Activated T-cell treated with anti-CD3 and anti-CD28 coated beads, Interleukin-2, amount 50 U/mL, for 4 hours (primary cell): ENCODE measurements at regions not wholly inside any gene's neighbourhood (a gene's known extent, or its start where the extent isn't known, plus 50 kb on each side); places are given as distances from the start of the nearest gene placed in this dataset.
"Not testable (repeated sequence)": the region's sequence is repeated elsewhere in the genome, so short reads cannot be mapped to it uniquely, and the experiment has no call there.

Source experiments
- ATAC-seq, 2 donors: fragments of 200-7000 bp; cut with Tn5 transposase; one replicate each; pipeline ENCODE4 v1.10.0; 2021
- DNase-seq: peaks from one replicate; pipeline ENCODE4 v3.0.0-alpha.2; 2020
- H3K27me3 Mint-ChIP-seq: one replicate; pipeline ENCODE4 v1.8.0; 2021; ENCODE audit warnings: low read depth, mixed read lengths
- H3K36me3 Mint-ChIP-seq: one replicate; pipeline ENCODE4 v1.8.0; 2022; ENCODE audit warnings: mixed read lengths; ENCODE audit not compliant: insufficient read depth
- H3K4me1 Mint-ChIP-seq: one replicate; pipeline ENCODE4 v1.8.0; 2021; ENCODE audit warnings: low read depth, mixed read lengths
- H3K4me3 Mint-ChIP-seq: one replicate; pipeline ENCODE4 v1.8.0; 2021; ENCODE audit warnings: mild to moderate bottlenecking, moderate library complexity, mixed read lengths
- H3K9me3 Mint-ChIP-seq: one replicate; pipeline ENCODE4 v1.8.0; 2021; ENCODE audit warnings: mixed read lengths

GRCh38 chr4:19514276-19515070, 737.2 kb upstream of the SLIT2 start:
- H3K9me3 Mint-ChIP-seq: peaks cover 18% of the 10 kb centered on the region
- no peaks in the 10 kb centered on the region for H3K4me1 Mint-ChIP-seq
- no peak overlapping the region for H3K4me3 Mint-ChIP-seq
- no peaks in the 10 kb centered on the region for H3K36me3 Mint-ChIP-seq
- DNase-seq (no peak), ATAC-seq (no peak)
- H3K27me3 Mint-ChIP-seq: no peaks in the 10 kb centered on the region

GRCh38 chr4:19512086-19512485, 739.6 kb upstream of the SLIT2 start:
- ATAC-seq (no peak), DNase-seq (no peak)
- Mint-ChIP-seq H3K27me3 (no peaks in the 10 kb centered on the region), H3K36me3 (no peaks in the 10 kb centered on the region), H3K4me1 (no peaks in the 10 kb centered on the region), H3K4me3 (no peak overlapping the region), H3K9me3 (peaks cover 16% of the 10 kb centered on the region)

GRCh38 chr4:19510993-19511392, 740.7 kb upstream of the SLIT2 start:
- Mint-ChIP-seq H3K27me3 (no peaks in the 10 kb centered on the region), H3K9me3 (peaks cover 13% of the 10 kb centered on the region), H3K4me1 (no peaks in the 10 kb centered on the region), H3K36me3 (no peaks in the 10 kb centered on the region), H3K4me3 (no peak overlapping the region)
- no peak for ATAC-seq
- DNase-seq: no peak

- H3K36me3 Mint-ChIP-seq: no peaks in the 10 kb centered on the region
Observed at GRCh38 chr4:19508442-19508841, 743.3 kb upstream of the SLIT2 start.

GRCh38 chr4:19497705-19498104, 754.0 kb upstream of the SLIT2 start:
- no peak overlapping the region for H3K4me3 Mint-ChIP-seq
- ATAC-seq (no peak), DNase-seq (no peak)
- H3K36me3 Mint-ChIP-seq: no peaks in the 10 kb centered on the region
- H3K4me1 Mint-ChIP-seq: no peaks in the 10 kb centered on the region
- peaks cover 13% of the 10 kb centered on the region for H3K9me3 Mint-ChIP-seq
- no peaks in the 10 kb centered on the region for H3K27me3 Mint-ChIP-seq

More at GRCh38 chr4:19508442-19508841, 743.3 kb upstream of the SLIT2 start:
- no peaks in the 10 kb centered on the region for H3K27me3 Mint-ChIP-seq
- no peaks in the 10 kb centered on the region for H3K4me1 Mint-ChIP-seq
- H3K4me3 Mint-ChIP-seq: no peak overlapping the region
- H3K9me3 Mint-ChIP-seq: peaks cover 11% of the 10 kb centered on the region
- ATAC-seq: no peak
- DNase-seq: no peak

GRCh38 chr4:19496756-19497155, 754.9 kb upstream of the SLIT2 start:
- DNase-seq (no peak), ATAC-seq (no peak)
- no peaks in the 10 kb centered on the region for H3K27me3 Mint-ChIP-seq
- no peaks in the 10 kb centered on the region for H3K36me3 Mint-ChIP-seq
- H3K4me3 Mint-ChIP-seq: no peak overlapping the region
- peaks cover 18% of the 10 kb centered on the region for H3K9me3 Mint-ChIP-seq
- no peaks in the 10 kb centered on the region for H3K4me1 Mint-ChIP-seq

GRCh38 chr4:19494961-19495360, 756.7 kb upstream of the SLIT2 start:
- no peaks in the 10 kb centered on the region for H3K36me3 Mint-ChIP-seq
- H3K4me1 Mint-ChIP-seq: no peaks in the 10 kb centered on the region
- no peak overlapping the region for H3K4me3 Mint-ChIP-seq
- DNase-seq: no peak
- ATAC-seq: no peak
- H3K9me3 Mint-ChIP-seq: peaks cover 18% of the 10 kb centered on the region
- H3K27me3 Mint-ChIP-seq: no peaks in the 10 kb centered on the region

- Mint-ChIP-seq H3K9me3 (peaks cover 15% of the 10 kb centered on the region), H3K4me3 (no peak overlapping the region), H3K27me3 (no peaks in the 10 kb centered on the region), H3K36me3 (no peaks in the 10 kb centered on the region), H3K4me1 (no peaks in the 10 kb centered on the region)
- DNase-seq (no peak), ATAC-seq (no peak)
Observed at GRCh38 chr4:19492606-19493005, 759.1 kb upstream of the SLIT2 start.

- Mint-ChIP-seq H3K4me3 (no peak overlapping the region), H3K27me3 (no peaks in the 10 kb centered on the region), H3K4me1 (no peaks in the 10 kb centered on the region), H3K9me3 (no peaks in the 10 kb centered on the region), H3K36me3 (no peaks in the 10 kb centered on the region)
- ATAC-seq (no peak), DNase-seq (no peak)
Observed at GRCh38 chr4:19486400-19486799, 765.3 kb upstream of the SLIT2 start.

GRCh38 chr4:19478791-19479190, 772.9 kb upstream of the SLIT2 start:
- Mint-ChIP-seq H3K9me3 (no peaks in the 10 kb centered on the region), H3K36me3 (no peaks in the 10 kb centered on the region), H3K4me1 (no peaks in the 10 kb centered on the region), H3K4me3 (no peak overlapping the region), H3K27me3 (no peaks in the 10 kb centered on the region)
- DNase-seq (no peak), ATAC-seq (no peak)

- H3K36me3 Mint-ChIP-seq: no peaks in the 10 kb centered on the region
- DNase-seq: no peak
- H3K4me1 Mint-ChIP-seq: no peaks in the 10 kb centered on the region
- H3K27me3 Mint-ChIP-seq: no peaks in the 10 kb centered on the region
- no peaks in the 10 kb centered on the region for H3K9me3 Mint-ChIP-seq
- no peak overlapping the region for H3K4me3 Mint-ChIP-seq
- ATAC-seq: no peak
Observed at GRCh38 chr4:19473569-19473968, 778.1 kb upstream of the SLIT2 start.

- DNase-seq: no peak
- H3K9me3 Mint-ChIP-seq: no peaks in the 10 kb centered on the region
- no peaks in the 10 kb centered on the region for H3K36me3 Mint-ChIP-seq
- H3K27me3 Mint-ChIP-seq: no peaks in the 10 kb centered on the region
- ATAC-seq: no peak
- H3K4me3 Mint-ChIP-seq: no peak overlapping the region
- H3K4me1 Mint-ChIP-seq: no peaks in the 10 kb centered on the region
Observed at GRCh38 chr4:19472666-19473065, 779.0 kb upstream of the SLIT2 start.

GRCh38 chr4:19470001-19470400, 781.7 kb upstream of the SLIT2 start:
- not testable (repeated sequence) for H3K9me3 Mint-ChIP-seq, ATAC-seq, H3K36me3 Mint-ChIP-seq, DNase-seq, H3K27me3 Mint-ChIP-seq, H3K4me3 Mint-ChIP-seq, H3K4me1 Mint-ChIP-seq

GRCh38 chr4:19462117-19462516, 789.6 kb upstream of the SLIT2 start:
- no peak for ATAC-seq
- H3K4me3 Mint-ChIP-seq: no peak overlapping the region
- no peak for DNase-seq
- H3K9me3 Mint-ChIP-seq: peaks cover 8% of the 10 kb centered on the region
- no peaks in the 10 kb centered on the region for H3K36me3 Mint-ChIP-seq
- H3K4me1 Mint-ChIP-seq: no peaks in the 10 kb centered on the region
- H3K27me3 Mint-ChIP-seq: no peaks in the 10 kb centered on the region

GRCh38 chr4:19455850-19456602, 795.7 kb upstream of the SLIT2 start:
- Mint-ChIP-seq H3K9me3 (peaks cover 6% of the 10 kb centered on the region), H3K4me1 (no peaks in the 10 kb centered on the region), H3K4me3 (no peak overlapping the region), H3K36me3 (no peaks in the 10 kb centered on the region), H3K27me3 (no peaks in the 10 kb centered on the region)
- DNase-seq (no peak), ATAC-seq (no peak)
